LNCAP (cell line): ENCODE measurements at regions not wholly inside any gene's neighbourhood (a gene's known extent, or its start where the extent isn't known, plus 50 kb on each side); places are given as distances from the start of the nearest gene placed in this dataset.

Experiments used
- CTCF ChIP-seq: fragments of 450-650 bp; IDR thresholded peaks from 2 replicates; pipeline ENCODE4 v1.5.1; 2017; ENCODE audit warnings: mild to moderate bottlenecking

DNA sequence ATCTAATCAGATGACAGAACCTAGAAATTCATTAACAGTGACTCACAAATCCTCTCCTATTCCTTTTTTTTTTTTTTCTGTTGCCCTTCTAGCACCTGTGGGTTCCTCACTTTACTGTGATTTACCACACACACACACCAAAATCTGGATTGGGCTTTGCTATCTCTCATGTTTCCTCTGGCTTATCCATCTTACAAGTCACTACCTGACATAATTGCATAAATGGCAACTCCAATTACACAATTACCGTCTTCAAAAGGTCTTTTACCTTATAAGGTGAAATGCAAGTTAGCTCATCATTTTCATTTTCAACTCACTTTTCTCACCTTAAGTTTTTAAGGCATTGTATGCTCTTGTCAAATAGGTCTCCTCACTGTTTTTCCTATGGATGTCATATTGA lies 426.3 kb upstream of the MEF2C start:
- TF ChIP-seq CTCF, result no peak

DNA sequence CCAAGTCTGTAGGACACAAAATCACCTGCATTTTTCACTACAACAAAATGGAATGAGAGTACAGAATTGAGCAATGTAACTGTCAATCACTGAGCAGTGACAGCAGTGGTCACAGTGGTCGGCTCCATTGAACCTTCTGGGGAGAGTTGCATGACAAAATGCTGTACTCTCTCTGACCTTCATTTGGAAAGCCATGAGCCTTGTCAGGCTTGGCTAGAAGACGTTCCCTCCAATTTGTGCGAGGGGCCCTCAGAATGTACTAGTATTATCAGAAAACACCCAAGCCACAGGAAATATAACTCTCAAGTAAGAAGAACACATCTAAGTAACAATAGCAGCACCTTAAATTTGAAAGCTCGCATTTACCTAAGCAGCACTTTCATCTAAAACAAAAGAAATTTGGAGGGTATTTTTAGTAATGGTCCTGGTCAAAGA lies 425.6 kb upstream of the MEF2C start:
- TF ChIP-seq CTCF, result no peak

GRCh38 chr5:89307972-89308371 lies 425.0 kb upstream of the MEF2C start:
- TF ChIP-seq CTCF, result no peak

GRCh38 chr5:89303033-89303480 lies 420.1 kb upstream of the MEF2C start:
- TF ChIP-seq CTCF, result no peak

- TF ChIP-seq CTCF, result no peak
Measured at GRCh38 chr5:89302102-89302891, 419.3 kb upstream of the MEF2C start.

DNA sequence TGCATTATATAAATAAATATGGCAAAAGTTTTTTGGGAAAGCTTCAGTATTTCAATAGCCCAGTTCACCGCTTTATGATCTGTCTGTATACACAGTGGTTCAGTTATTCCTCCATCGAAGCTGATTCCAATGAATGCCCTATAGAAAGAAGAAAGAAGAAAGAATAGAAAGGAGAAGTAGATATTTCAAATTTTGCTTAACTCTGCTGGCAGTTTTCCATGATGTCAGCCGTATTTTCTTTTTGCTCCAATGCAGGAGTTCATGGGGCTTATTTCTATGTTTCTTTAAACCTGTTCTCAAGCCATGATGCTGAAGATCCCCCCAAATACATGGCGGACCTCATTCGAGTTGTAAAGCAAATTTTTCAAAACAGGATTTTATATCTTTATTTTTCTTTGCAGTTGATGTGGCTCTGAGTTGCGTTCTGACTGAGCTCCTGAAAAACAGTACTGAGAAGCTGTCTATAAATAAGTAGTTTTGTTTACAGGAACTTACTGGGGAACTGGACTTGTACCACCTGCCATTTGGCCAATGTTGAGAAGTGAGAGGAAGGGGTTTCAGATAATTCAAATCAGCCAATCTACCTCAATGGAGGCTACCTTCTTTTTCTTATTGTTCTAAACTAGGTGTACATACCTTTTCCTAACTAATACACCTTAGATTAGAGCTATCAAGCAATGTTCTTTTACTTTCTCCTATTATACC lies 418.5 kb upstream of the MEF2C start:
- TF ChIP-seq CTCF, result no peak

DNA sequence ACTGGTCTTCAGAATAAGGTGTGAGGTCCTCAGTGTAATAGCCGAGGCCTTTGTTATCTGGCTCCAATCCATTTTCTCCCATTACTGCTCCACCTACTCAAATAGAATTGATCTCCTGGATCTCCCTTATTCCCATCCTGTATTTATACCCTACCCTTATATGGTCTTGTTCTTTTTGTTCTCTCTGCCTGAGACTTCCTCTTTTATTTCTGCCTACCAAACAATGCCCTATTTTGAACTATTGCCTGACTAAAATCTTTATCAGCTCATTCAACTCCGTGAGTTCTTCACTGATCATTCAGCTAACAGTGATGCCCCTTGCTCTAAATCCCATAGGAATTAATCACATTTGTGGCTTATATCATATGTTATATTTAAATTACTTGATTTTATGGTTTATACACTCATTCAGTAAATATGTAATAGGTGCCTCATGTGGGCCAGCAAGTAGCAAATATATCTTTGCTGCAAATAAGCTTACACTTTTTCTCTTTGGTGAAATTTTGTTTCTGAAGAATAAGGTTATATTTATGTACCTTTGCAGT lies 417.5 kb upstream of the MEF2C start:
- TF ChIP-seq CTCF, result no peak
